ENCODE measurements at regions not wholly inside any gene's neighbourhood (a gene's known extent, or its start where the extent isn't known, plus 50 kb on each side); places are given as distances from the start of the nearest gene placed in this dataset.

GRCh38 chr5:85670417-85670816 lies 947.3 kb upstream of the COX7C start:
- no peak for DNase-seq

GRCh38 chr5:85671223-85671970 lies 946.3 kb upstream of the COX7C start:
- DNase-seq = no peak

GRCh38 chr5:85681871-85682270 lies 935.9 kb upstream of the COX7C start:
- DNase-seq = no peak

- DNase-seq = no peak
Observed at GRCh38 chr5:85684351-85684750, 933.4 kb upstream of the COX7C start.

GRCh38 chr5:85703296-85703695 lies 914.4 kb upstream of the COX7C start:
- DNase-seq = no peak

- no peak for DNase-seq
Observed at GRCh38 chr5:85709728-85710127, 908.0 kb upstream of the COX7C start.

- DNase-seq = no peak
Observed at GRCh38 chr5:85716344-85717202, 901.2 kb upstream of the COX7C start.

GRCh38 chr5:85717203-85717563 lies 900.6 kb upstream of the COX7C start:
- DNase-seq = no peak

GRCh38 chr5:85732185-85732584 lies 885.6 kb upstream of the COX7C start:
- no peak for DNase-seq

GRCh38 chr5:85741972-85742371 lies 875.8 kb upstream of the COX7C start:
- no peak for DNase-seq

- no peak for DNase-seq
Observed at GRCh38 chr5:85760519-85760918, 857.2 kb upstream of the COX7C start.

GRCh38 chr5:85769347-85769746 lies 848.4 kb upstream of the COX7C start:
- DNase-seq = no peak

GRCh38 chr5:85784746-85785145 lies 833.0 kb upstream of the COX7C start:
- DNase-seq = no peak

GRCh38 chr5:85813146-85813545 lies 804.6 kb upstream of the COX7C start:
- DNase-seq = no peak

GRCh38 chr5:85814596-85814995 lies 803.1 kb upstream of the COX7C start:
- DNase-seq = no peak

GRCh38 chr5:85823462-85824426 lies 794.0 kb upstream of the COX7C start:
- DNase-seq = no peak

- DNase-seq = no peak
Observed at GRCh38 chr5:85838781-85839180, 779.0 kb upstream of the COX7C start.

GRCh38 chr5:85841653-85842052 lies 776.1 kb upstream of the COX7C start:
- no peak for DNase-seq

GRCh38 chr5:85843535-85843934 lies 774.2 kb upstream of the COX7C start:
- no peak for DNase-seq

GRCh38 chr5:85849411-85849810 lies 768.3 kb upstream of the COX7C start:
- DNase-seq = no peak

- DNase-seq = no peak
Observed at GRCh38 chr5:85865296-85865695, 752.4 kb upstream of the COX7C start.

- no peak for DNase-seq
Observed at GRCh38 chr5:85868070-85868469, 749.7 kb upstream of the COX7C start.

GRCh38 chr5:85893996-85894395 lies 723.7 kb upstream of the COX7C start:
- DNase-seq = no peak
